HCT116 (cell line): ENCODE measurements at regions not wholly inside any gene's neighbourhood (a gene's known extent, or its start where the extent isn't known, plus 50 kb on each side); places are given as distances from the start of the nearest gene placed in this dataset.

Experiments
- ATAC-seq: fragments of 200-7000 bp; cut with Tn5 transposase; 2 replicates; pipeline ENCODE4 v1.9.1; 2020; ENCODE audit warnings: mild to moderate bottlenecking, moderate library complexity
- BruUV-seq: library from RNA; stranded (reverse); fragments of 400-500 nt; replicated peaks from 2 replicates; lab custom pipeline; 2021; lab: Mats Ljungman, UMichigan
- CTCF ChIA-PET: fragments of 300-600 bp; sonication (Branson Sonifier 250); formaldehyde crosslinking; loops from one replicate; lab custom pipeline; 2021; ENCODE audit warnings: antibody characterized with exemption; lab: Charles Lee
- POLR2A ChIA-PET: fragments of 300-600, 350-600 bp; sonication (Branson Sonifier 250); formaldehyde crosslinking; loops from one replicate; lab custom pipeline; 2021; ENCODE audit warnings: antibody characterized with exemption; lab: Charles Lee
- RAD21 ChIA-PET, 2 experiments: fragments of 300-600 bp; sonication (Branson Sonifier 250); formaldehyde crosslinking; loops; one replicate each; lab custom pipeline; 2023; ENCODE audit warnings: low total read pairs in 2 of 2; ENCODE audit not compliant: uncharacterized antibody in 2 of 2, unreplicated experiment in 2 of 2, low non-redundant PET in 1 of 2; lab: Charles Lee
- DNase-seq: peaks from one replicate; pipeline ENCODE4 v3.0.0-alpha.2; 2010; ENCODE audit warnings: low read depth, low spot score
- H2AFZ ChIP-seq: fragments of 200-600 bp; shearing (Covaris generic), sonication (generic); 2 replicates; pipeline ENCODE4 v1.6.1; 2017; ENCODE audit warnings: low read depth, mixed run types, mixed read lengths, antibody characterized with exemption, low read length; ENCODE audit not compliant: poor library complexity, severe bottlenecking
- H3K27ac ChIP-seq: 2 replicates; pipeline ENCODE4 v1.5.1; 2012; ENCODE audit warnings: low read depth, low read length
- H3K27me3 ChIP-seq: fragments of 200-600 bp; sonication (generic); 2 replicates; pipeline ENCODE4 v1.6.1; 2016; ENCODE audit warnings: mixed run types, low read length, mixed read lengths; ENCODE audit not compliant: insufficient read depth
- H3K36me3 ChIP-seq, 2 experiments: fragments of 200-500 bp in 1 of 2; fragments of 200-600 bp in 1 of 2; sonication (Bioruptor generic) in 1 of 2; sonication (generic) in 1 of 2; 2 replicates each; pipeline versions ENCODE4 v1.5.1 to v1.6.1; 2014 to 2016; ENCODE audit warnings: low read length in 2 of 2, inconsistent platforms in 1 of 2, mixed read lengths in 1 of 2, mixed run types in 1 of 2; ENCODE audit not compliant: insufficient read depth in 2 of 2, control insufficient read depth in 1 of 2
- H3K4me1 ChIP-seq, 2 experiments: fragments of 200-600 bp in 1 of 2; sonication (generic) in 1 of 2; 2 replicates each; pipeline versions ENCODE4 v1.5.1 to v1.6.1; 2012 to 2017; ENCODE audit warnings: low read length in 2 of 2, inconsistent platforms in 1 of 2, mild to moderate bottlenecking in 1 of 2, mixed read lengths in 1 of 2, mixed run types in 1 of 2, moderate library complexity in 1 of 2; ENCODE audit not compliant: insufficient read depth in 2 of 2, control insufficient read depth in 1 of 2
- H3K4me2 ChIP-seq: fragments of 200-600 bp; sonication (generic); 2 replicates; pipeline ENCODE4 v1.6.1; 2017; ENCODE audit warnings: mixed run types, low read length, mixed read lengths
- H3K4me3 ChIP-seq, 2 experiments: fragments of 200-600 bp in 1 of 2; sonication (generic) in 1 of 2; replicated peaks in 1 of 2; 2 replicates each; pipeline ENCODE4 v1.5.1; 2011 to 2016; ENCODE audit warnings: low read length in 2 of 2, control low read depth in 1 of 2, low read depth in 1 of 2, mild to moderate bottlenecking in 1 of 2, mixed read lengths in 1 of 2, mixed run types in 1 of 2
- H3K79me2 ChIP-seq: fragments of 200-600 bp; sonication (generic); 2 replicates; pipeline ENCODE4 v1.6.1; 2017; ENCODE audit warnings: mild to moderate bottlenecking, mixed run types, low read length, moderate library complexity, mixed read lengths; ENCODE audit not compliant: insufficient read depth
- H3K9ac ChIP-seq: fragments of 200-600 bp; sonication (generic); 2 replicates; pipeline ENCODE4 v1.6.1; 2016; ENCODE audit warnings: low read length, mixed read lengths
- H3K9me2 ChIP-seq: fragments of 200-600 bp; sonication (generic), shearing (Covaris generic); 2 replicates; pipeline ENCODE4 v1.6.1; 2017; ENCODE audit warnings: mixed run types, mild to moderate bottlenecking, moderate library complexity; ENCODE audit not compliant: insufficient read depth
- H3K9me3 ChIP-seq, 2 experiments: fragments of 200-500 bp in 1 of 2; fragments of 200-600 bp in 1 of 2; sonication (Bioruptor generic) in 1 of 2; sonication (generic) in 1 of 2; 2 replicates each; pipeline ENCODE4 v1.6.1; 2014 to 2017; ENCODE audit warnings: low read length in 2 of 2, mixed read lengths in 2 of 2, inconsistent platforms in 1 of 2, low read depth in 1 of 2, mild to moderate bottlenecking in 1 of 2, mixed run types in 1 of 2, moderate library complexity in 1 of 2; ENCODE audit not compliant: control insufficient read depth in 1 of 2, insufficient read depth in 1 of 2
- H4K20me1 ChIP-seq: fragments of 200-600 bp; sonication (generic), shearing (Covaris generic); 2 replicates; pipeline ENCODE4 v1.6.1; 2017; ENCODE audit warnings: mixed run types, mild to moderate bottlenecking, moderate library complexity; ENCODE audit not compliant: insufficient read depth
- ELF1 ChIP-seq: IDR thresholded peaks from 2 replicates; pipeline ENCODE4 v1.6.1; 2012; ENCODE audit warnings: low read depth, borderline replicate concordance
- YY1 ChIP-seq: IDR thresholded peaks from 2 replicates; pipeline ENCODE4 v1.6.1; 2011; ENCODE audit warnings: low read length, low read depth, moderate library complexity, mild to moderate bottlenecking; ENCODE audit not compliant: insufficient replicate concordance; ENCODE audit errors: extremely low read depth
- intact Hi-C: fragments of 100-400 bp; cut with micrococcal nuclease; formaldehyde crosslinking; loops from 2 replicates; pipeline ENCODE4 v1.10.0; 2022
- TF ChIP-seq, protein P1 (sequence below): IDR thresholded peaks from 2 replicates; pipeline ENCODE4 v1.6.1; 2011; ENCODE audit warnings: mild to moderate bottlenecking, low read length, moderate library complexity; ENCODE audit not compliant: insufficient replicate concordance; ENCODE audit errors: extremely low read depth
- TF ChIP-seq, protein P2 (sequence below): IDR thresholded peaks from 2 replicates; pipeline ENCODE4 v1.6.1; 2012
- TF ChIP-seq, protein P3 (sequence below), 3 experiments: fragments of 200-600 bp in 1 of 3; sonication (generic) in 1 of 3; IDR thresholded peaks in 2 of 3; conservative IDR thresholded peaks in 1 of 3; 2 replicates each; pipeline ENCODE4 v1.5.1; 2012 to 2017; ENCODE audit warnings: low read depth in 2 of 3, low read length in 2 of 3, antibody characterized with exemption in 1 of 3, borderline replicate concordance in 1 of 3, control low read depth in 1 of 3, mild to moderate bottlenecking in 1 of 3, mixed read lengths in 1 of 3, mixed run types in 1 of 3, moderate library complexity in 1 of 3; ENCODE audit not compliant: insufficient read depth in 1 of 3

DNA sequence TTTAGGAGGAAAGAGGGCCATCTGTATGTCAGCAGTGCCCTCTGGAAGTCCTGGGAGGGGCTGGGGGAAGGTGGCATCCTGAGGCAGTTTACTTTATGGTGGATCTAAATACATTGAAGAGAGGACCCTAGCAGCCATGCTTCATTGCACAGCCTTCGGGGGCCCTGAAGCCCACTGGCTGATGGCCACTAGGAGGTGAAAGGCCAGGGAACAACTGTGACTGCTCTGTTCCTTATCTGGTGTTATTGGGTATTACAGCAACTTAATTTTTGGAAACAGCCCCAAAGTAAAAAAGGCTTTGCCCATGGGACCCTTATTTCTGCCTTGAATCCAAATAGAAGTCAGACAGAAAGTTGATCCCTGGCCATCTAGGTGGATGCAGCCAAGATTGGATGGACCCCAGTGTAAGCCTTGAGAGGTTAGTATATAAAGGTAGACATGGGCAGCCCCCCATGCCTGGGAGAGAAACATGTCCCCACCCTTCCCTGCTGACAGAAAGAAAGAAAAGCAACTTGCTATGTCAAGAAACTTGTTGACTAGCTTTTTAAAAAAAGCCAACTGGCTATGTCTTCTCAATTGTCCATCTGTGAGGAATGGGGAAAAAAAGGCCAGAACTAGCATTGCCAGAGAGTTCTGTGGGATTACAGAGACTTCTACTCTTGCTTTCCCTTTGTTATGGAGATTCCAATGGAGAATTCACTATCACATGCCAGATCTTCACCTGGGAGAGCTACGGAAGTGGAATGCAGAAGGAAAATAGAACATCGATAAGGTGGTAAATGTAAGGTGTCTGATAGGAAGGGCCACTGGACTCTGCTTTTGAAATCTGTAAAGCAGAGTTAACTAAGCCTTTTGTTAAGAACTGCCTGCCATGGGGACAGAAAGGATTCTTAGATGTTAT lies 58.6 kb upstream of the OSR1 start:
- TF ChIP-seq, protein P1, sequence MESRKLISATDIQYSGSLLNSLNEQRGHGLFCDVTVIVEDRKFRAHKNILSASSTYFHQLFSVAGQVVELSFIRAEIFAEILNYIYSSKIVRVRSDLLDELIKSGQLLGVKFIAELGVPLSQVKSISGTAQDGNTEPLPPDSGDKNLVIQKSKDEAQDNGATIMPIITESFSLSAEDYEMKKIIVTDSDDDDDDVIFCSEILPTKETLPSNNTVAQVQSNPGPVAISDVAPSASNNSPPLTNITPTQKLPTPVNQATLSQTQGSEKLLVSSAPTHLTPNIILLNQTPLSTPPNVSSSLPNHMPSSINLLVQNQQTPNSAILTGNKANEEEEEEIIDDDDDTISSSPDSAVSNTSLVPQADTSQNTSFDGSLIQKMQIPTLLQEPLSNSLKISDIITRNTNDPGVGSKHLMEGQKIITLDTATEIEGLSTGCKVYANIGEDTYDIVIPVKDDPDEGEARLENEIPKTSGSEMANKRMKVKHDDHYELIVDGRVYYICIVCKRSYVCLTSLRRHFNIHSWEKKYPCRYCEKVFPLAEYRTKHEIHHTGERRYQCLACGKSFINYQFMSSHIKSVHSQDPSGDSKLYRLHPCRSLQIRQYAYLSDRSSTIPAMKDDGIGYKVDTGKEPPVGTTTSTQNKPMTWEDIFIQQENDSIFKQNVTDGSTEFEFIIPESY: no peak
- TF ChIP-seq, protein P2, sequence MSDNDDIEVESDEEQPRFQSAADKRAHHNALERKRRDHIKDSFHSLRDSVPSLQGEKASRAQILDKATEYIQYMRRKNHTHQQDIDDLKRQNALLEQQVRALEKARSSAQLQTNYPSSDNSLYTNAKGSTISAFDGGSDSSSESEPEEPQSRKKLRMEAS: no peak
- no peak for TF ChIP-seq YY1
- TF ChIP-seq ELF1: no peak
- TF ChIP-seq, protein P3, sequence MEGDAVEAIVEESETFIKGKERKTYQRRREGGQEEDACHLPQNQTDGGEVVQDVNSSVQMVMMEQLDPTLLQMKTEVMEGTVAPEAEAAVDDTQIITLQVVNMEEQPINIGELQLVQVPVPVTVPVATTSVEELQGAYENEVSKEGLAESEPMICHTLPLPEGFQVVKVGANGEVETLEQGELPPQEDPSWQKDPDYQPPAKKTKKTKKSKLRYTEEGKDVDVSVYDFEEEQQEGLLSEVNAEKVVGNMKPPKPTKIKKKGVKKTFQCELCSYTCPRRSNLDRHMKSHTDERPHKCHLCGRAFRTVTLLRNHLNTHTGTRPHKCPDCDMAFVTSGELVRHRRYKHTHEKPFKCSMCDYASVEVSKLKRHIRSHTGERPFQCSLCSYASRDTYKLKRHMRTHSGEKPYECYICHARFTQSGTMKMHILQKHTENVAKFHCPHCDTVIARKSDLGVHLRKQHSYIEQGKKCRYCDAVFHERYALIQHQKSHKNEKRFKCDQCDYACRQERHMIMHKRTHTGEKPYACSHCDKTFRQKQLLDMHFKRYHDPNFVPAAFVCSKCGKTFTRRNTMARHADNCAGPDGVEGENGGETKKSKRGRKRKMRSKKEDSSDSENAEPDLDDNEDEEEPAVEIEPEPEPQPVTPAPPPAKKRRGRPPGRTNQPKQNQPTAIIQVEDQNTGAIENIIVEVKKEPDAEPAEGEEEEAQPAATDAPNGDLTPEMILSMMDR (IDR thresholded peaks at IDR 0.05 in 2 of 3, conservative IDR thresholded peaks at IDR 0.05 in 1 of 3; ENCODE audit: borderline replicate concordance in 1 of 3, insufficient read depth in 1 of 3, low read depth in 2 of 3, low read length in 2 of 3): peak in 1 of 3 experiments; percentile 13; a peak in 1 of 6 replicates
- Histone ChIP-seq H3K36me3 (no peaks in the 10 kb centered on the region), H3K27ac (no peak overlapping the region), H3K9me2 (no peaks in the 10 kb centered on the region), H3K4me3 (no peak overlapping the region), H3K4me2 (no peak overlapping the region), H3K9me3 (no peaks in the 10 kb centered on the region), H2AFZ (no peak overlapping the region), H3K79me2 (no peaks in the 10 kb centered on the region), H3K27me3 (no peaks in the 10 kb centered on the region), H3K9ac (no peak overlapping the region), H4K20me1 (no peaks in the 10 kb centered on the region), H3K4me1 (no peaks in the 10 kb centered on the region)
- DNase-seq: no peak
- RAD21 ChIA-PET: no interaction called here
- ATAC-seq: no peak
- intact Hi-C loops: no loop called here
- CTCF ChIA-PET: no interaction called here
- POLR2A ChIA-PET: no interaction called here
- no TSS peak for BruUV-seq
